Posterior cingulate gyrus (tissue), 11 donors: ENCODE measurements at regions not wholly inside any gene's neighbourhood (a gene's known extent, or its start where the extent isn't known, plus 50 kb on each side); places are given as distances from the start of the nearest gene placed in this dataset.

Experiments used
- DNase-seq, 10 donors: peaks; one replicate each; pipeline versions ENCODE4 v3.0.0 to v3.0.0-alpha.2; 2020 to 2021; ENCODE audit warnings: mixed read lengths in 3 of 10
- intact Hi-C: fragments of 100-400 bp; cut with DNase I; formaldehyde crosslinking; loops from one replicate; pipeline ENCODE4 v1.15.1; 2023

- intact Hi-C loops, result no loop called here
Observed at GRCh38 chr5:153421676-153422075, 68.8 kb upstream of the GRIA1 start.

GRCh38 chr5:153425914-153426313 lies 64.6 kb upstream of the GRIA1 start:
- intact Hi-C loops, result no loop called here
- no peak for DNase-seq

More at GRCh38 chr5:153421676-153422075, 68.8 kb upstream of the GRIA1 start:
- no peak for DNase-seq

GRCh38 chr5:153429761-153430380 lies 60.6 kb upstream of the GRIA1 start:
- no peak for DNase-seq
- intact Hi-C loops, result no loop called here

GRCh38 chr5:153432583-153432982 lies 57.9 kb upstream of the GRIA1 start:
- intact Hi-C loops, result no loop called here
- DNase-seq, result peak in 2 of 10 donors; percentile 14 to 66

GRCh38 chr5:153437251-153437650 lies 53.2 kb upstream of the GRIA1 start:
- no peak for DNase-seq
- intact Hi-C loops, result no loop called here

- no peak for DNase-seq
- intact Hi-C loops, result no loop called here
Observed at GRCh38 chr5:153439130-153439529, 51.3 kb upstream of the GRIA1 start.
